H9 (cell line): ENCODE measurements at regions not wholly inside any gene's neighbourhood (a gene's known extent, or its start where the extent isn't known, plus 50 kb on each side); places are given as distances from the start of the nearest gene placed in this dataset.

Experiments
- DNase-seq: peaks from one replicate; pipeline ENCODE4 v3.0.0-alpha.2; 2017
- H2AFZ ChIP-seq: one replicate; pipeline ENCODE4 v1.6.1; 2013; ENCODE audit warnings: mild to moderate bottlenecking, low read length, control low read depth, moderate library complexity
- H2AK5ac ChIP-seq: 2 replicates; pipeline ENCODE4 v1.6.1; 2013; ENCODE audit warnings: low read length, control low read depth, mixed read lengths; ENCODE audit not compliant: insufficient read length
- H2BK120ac ChIP-seq: one replicate; pipeline ENCODE4 v1.6.1; 2013; ENCODE audit warnings: low read depth, mild to moderate bottlenecking, low read length, control low read depth, inconsistent platforms; ENCODE audit not compliant: poor library complexity, severe bottlenecking
- H2BK12ac ChIP-seq: 2 replicates; pipeline ENCODE4 v1.6.1; 2013; ENCODE audit warnings: low read length, control low read depth, mixed read lengths, low read depth; ENCODE audit not compliant: insufficient read length
- H2BK15ac ChIP-seq: 2 replicates; pipeline ENCODE4 v1.6.1; 2013; ENCODE audit warnings: low read depth, low read length, control low read depth
- H2BK20ac ChIP-seq: one replicate; pipeline ENCODE4 v1.6.1; 2013; ENCODE audit warnings: low read depth, mild to moderate bottlenecking, low read length, control low read depth, inconsistent platforms; ENCODE audit not compliant: poor library complexity, severe bottlenecking
- H2BK5ac ChIP-seq: 2 replicates; pipeline ENCODE4 v1.6.1; 2013; ENCODE audit warnings: low read length, control low read depth, mixed read lengths; ENCODE audit not compliant: insufficient read length
- H3K14ac ChIP-seq: 2 replicates; pipeline ENCODE4 v1.6.1; 2013; ENCODE audit warnings: low read length, control low read depth; ENCODE audit not compliant: insufficient read depth
- H3K18ac ChIP-seq: 2 replicates; pipeline ENCODE4 v1.6.1; 2013; ENCODE audit warnings: low read depth, mild to moderate bottlenecking, mixed read lengths, low read length, control low read depth; ENCODE audit not compliant: insufficient read length
- H3K23ac ChIP-seq: 2 replicates; pipeline ENCODE4 v1.6.1; 2013; ENCODE audit warnings: low read length, control low read depth, mixed read lengths, low read depth; ENCODE audit not compliant: insufficient read length
- H3K23me2 ChIP-seq: 2 replicates; pipeline ENCODE4 v1.6.1; 2013; ENCODE audit warnings: low read depth, mild to moderate bottlenecking, mixed read lengths, low read length, control low read depth; ENCODE audit not compliant: insufficient read length, poor library complexity, severe bottlenecking
- H3K27ac ChIP-seq: 2 replicates; pipeline ENCODE4 v1.5.1; 2013; ENCODE audit warnings: low read length, control low read depth, mixed read lengths, low read depth; ENCODE audit not compliant: insufficient read length
- H3K27me3 ChIP-seq: 2 replicates; pipeline ENCODE4 v1.6.1; 2013; ENCODE audit warnings: low read length, control low read depth, inconsistent platforms; ENCODE audit not compliant: insufficient read depth
- H3K4ac ChIP-seq: 2 replicates; pipeline ENCODE4 v1.6.1; 2013; ENCODE audit warnings: low read depth, mild to moderate bottlenecking, control low read depth, inconsistent platforms, low read length, moderate library complexity
- H3K4me1 ChIP-seq: 2 replicates; pipeline ENCODE4 v1.6.1; 2013; ENCODE audit warnings: low read length, control low read depth, inconsistent platforms; ENCODE audit not compliant: insufficient read depth
- H3K4me2 ChIP-seq: 2 replicates; pipeline ENCODE4 v1.6.1; 2013; ENCODE audit warnings: low read length, control low read depth, mixed read lengths; ENCODE audit not compliant: insufficient read length, insufficient read depth
- H3K56ac ChIP-seq: 2 replicates; pipeline ENCODE4 v1.6.1; 2013; ENCODE audit warnings: low read depth, mild to moderate bottlenecking, mixed read lengths, low read length, control low read depth; ENCODE audit not compliant: insufficient read length
- H3K79me1 ChIP-seq: 2 replicates; pipeline ENCODE4 v1.6.1; 2013; ENCODE audit warnings: low read depth, mild to moderate bottlenecking, moderate library complexity, low read length, control low read depth, inconsistent platforms; ENCODE audit not compliant: insufficient read depth, poor library complexity, severe bottlenecking
- H3K79me2 ChIP-seq: 2 replicates; pipeline ENCODE4 v1.6.1; 2013; ENCODE audit warnings: low read length, control low read depth, inconsistent platforms; ENCODE audit not compliant: insufficient read depth
- H3K9ac ChIP-seq: 2 replicates; pipeline ENCODE4 v1.6.1; 2013; ENCODE audit warnings: low read length, control low read depth, mixed read lengths; ENCODE audit not compliant: insufficient read length; ENCODE audit errors: extremely low read depth
- H3K9me3 ChIP-seq: one replicate; pipeline ENCODE4 v1.6.1; 2013; ENCODE audit warnings: low read depth, low read length, inconsistent platforms; ENCODE audit not compliant: control insufficient read depth
- H3T11ph ChIP-seq: one replicate; pipeline ENCODE4 v1.6.1; 2013; ENCODE audit warnings: mild to moderate bottlenecking, low read length, control low read depth, inconsistent platforms
- H4K20me1 ChIP-seq: one replicate; pipeline ENCODE4 v1.6.1; 2013; ENCODE audit not compliant: control insufficient read depth, insufficient read length, insufficient read depth
- H4K5ac ChIP-seq: 2 replicates; pipeline ENCODE4 v1.6.1; 2013; ENCODE audit warnings: low read depth, mild to moderate bottlenecking, mixed read lengths, low read length, control low read depth; ENCODE audit not compliant: insufficient read length
- H4K8ac ChIP-seq: replicated peaks from 2 replicates; pipeline ENCODE4 v1.6.1; 2013; ENCODE audit warnings: low read length, control low read depth, mixed read lengths, low read depth; ENCODE audit not compliant: insufficient read length
- H4K91ac ChIP-seq: 2 replicates; pipeline ENCODE4 v1.6.1; 2013; ENCODE audit warnings: low read depth, mild to moderate bottlenecking, moderate library complexity, mixed read lengths, low read length, control low read depth; ENCODE audit not compliant: insufficient read length
- H3K27ac Mint-ChIP-seq, 3 experiments: 2 replicates in 2 of 3; 3 replicates in 1 of 3; pipeline ENCODE4 v1.8.0; 2020 to 2021; ENCODE audit warnings: mixed read lengths in 3 of 3, mild to moderate bottlenecking in 1 of 3, moderate library complexity in 1 of 3
- H3K27me3 Mint-ChIP-seq: 2 replicates; pipeline ENCODE4 v1.8.0; 2021; ENCODE audit warnings: low read depth, mild to moderate bottlenecking, moderate library complexity, mixed read lengths
- H3K36me3 Mint-ChIP-seq, 3 experiments: 2 replicates in 2 of 3; 3 replicates in 1 of 3; pipeline ENCODE4 v1.8.0; 2020 to 2021; ENCODE audit warnings: low read depth in 3 of 3, mixed read lengths in 3 of 3; ENCODE audit not compliant: insufficient read depth in 1 of 3
- H3K4me1 Mint-ChIP-seq, 2 experiments: 2 replicates each; pipeline ENCODE4 v1.8.0; 2020; ENCODE audit warnings: mixed read lengths in 2 of 2
- H3K4me3 Mint-ChIP-seq, 2 experiments: 2 replicates in 1 of 2; 3 replicates in 1 of 2; pipeline ENCODE4 v1.8.0; 2020 to 2021; ENCODE audit warnings: mild to moderate bottlenecking in 2 of 2, mixed read lengths in 2 of 2, moderate library complexity in 1 of 2
- H3K9me3 Mint-ChIP-seq, 2 experiments: 2 replicates in 1 of 2; 3 replicates in 1 of 2; pipeline ENCODE4 v1.8.0; 2020; ENCODE audit warnings: mild to moderate bottlenecking in 2 of 2, mixed read lengths in 2 of 2, moderate library complexity in 1 of 2
- WGBS: extraction: QIAGEN DNeasy Blood & Tissue Kit; methylation state at CpG from one replicate; pipeline ENCODE4 v1.1.7; 2013; ENCODE audit warnings: missing lambda C conversion rate, low lambda C conversion rate, mixed read lengths; ENCODE audit not compliant: insufficient read length; ENCODE audit errors: extremely low coverage; 5-methylcytosine and 5-hydroxymethylcytosine counted together
- TF ChIP-seq, protein P1 (sequence below): fragments of 200-600 bp; sonication (generic); conservative IDR thresholded peaks from 3 replicates; pipeline ENCODE4 v1.8.0; 2021; ENCODE audit warnings: antibody characterized with exemption, mild to moderate bottlenecking

DNA sequence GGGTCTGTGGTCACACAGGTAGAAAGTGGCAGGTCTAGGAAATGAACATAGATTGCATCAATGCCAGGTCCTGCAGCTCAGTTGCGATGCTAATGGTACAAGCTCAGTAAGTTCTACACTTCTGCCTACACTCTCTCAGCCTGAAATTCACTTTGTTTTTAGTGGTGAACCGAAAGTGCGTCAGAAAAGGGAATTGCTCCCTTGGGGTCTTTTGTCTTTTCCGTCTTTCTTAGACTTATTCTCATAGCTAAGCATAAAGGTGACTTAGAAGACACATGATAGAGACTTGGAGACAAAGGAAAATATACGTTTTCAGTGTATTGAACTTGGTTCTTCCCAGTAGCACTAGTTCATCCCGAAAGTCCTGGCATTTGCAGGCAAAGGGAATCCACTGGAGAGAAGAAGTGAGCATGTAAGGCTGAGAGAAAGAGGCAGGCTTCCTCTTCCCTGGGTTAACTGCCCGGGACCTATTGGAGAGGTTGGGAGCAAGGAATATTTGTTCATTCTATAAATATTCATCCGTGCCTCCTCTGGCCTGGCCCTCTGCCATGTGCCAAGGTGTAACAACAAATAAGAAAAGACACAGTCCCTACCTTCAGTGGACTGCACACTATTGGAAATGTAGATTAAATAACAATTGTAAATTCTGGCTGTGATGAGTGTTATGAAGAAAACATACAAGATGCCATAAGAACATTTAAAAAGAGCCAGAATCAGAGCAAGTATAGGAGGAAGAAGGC lies 785.8 kb downstream of the MED13L start:
- no peak overlapping the region for H4K8ac ChIP-seq
- H3K4me1 Mint-ChIP-seq = 0 out of 4 replicates have a peak, but pooled peaks cover 0 to 3% of the 10 kb centered on the region in 2 experiments
- TF ChIP-seq, protein P1, sequence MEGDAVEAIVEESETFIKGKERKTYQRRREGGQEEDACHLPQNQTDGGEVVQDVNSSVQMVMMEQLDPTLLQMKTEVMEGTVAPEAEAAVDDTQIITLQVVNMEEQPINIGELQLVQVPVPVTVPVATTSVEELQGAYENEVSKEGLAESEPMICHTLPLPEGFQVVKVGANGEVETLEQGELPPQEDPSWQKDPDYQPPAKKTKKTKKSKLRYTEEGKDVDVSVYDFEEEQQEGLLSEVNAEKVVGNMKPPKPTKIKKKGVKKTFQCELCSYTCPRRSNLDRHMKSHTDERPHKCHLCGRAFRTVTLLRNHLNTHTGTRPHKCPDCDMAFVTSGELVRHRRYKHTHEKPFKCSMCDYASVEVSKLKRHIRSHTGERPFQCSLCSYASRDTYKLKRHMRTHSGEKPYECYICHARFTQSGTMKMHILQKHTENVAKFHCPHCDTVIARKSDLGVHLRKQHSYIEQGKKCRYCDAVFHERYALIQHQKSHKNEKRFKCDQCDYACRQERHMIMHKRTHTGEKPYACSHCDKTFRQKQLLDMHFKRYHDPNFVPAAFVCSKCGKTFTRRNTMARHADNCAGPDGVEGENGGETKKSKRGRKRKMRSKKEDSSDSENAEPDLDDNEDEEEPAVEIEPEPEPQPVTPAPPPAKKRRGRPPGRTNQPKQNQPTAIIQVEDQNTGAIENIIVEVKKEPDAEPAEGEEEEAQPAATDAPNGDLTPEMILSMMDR = no peak
- H3T11ph ChIP-seq = no peak overlapping the region
- no peak overlapping the region for H2BK20ac ChIP-seq
- H3K4me3 Mint-ChIP-seq = no peak overlapping the region
- no peaks in the 10 kb centered on the region for H3K36me3 Mint-ChIP-seq
- H2BK5ac ChIP-seq = no peak overlapping the region
- H3K18ac ChIP-seq = no peak overlapping the region
- H3K27ac Mint-ChIP-seq = no peak overlapping the region
- WGBS = no CpG with 5 or more reads among the region's 8 CpGs
- H3K9me3 ChIP-seq = no peaks in the 10 kb centered on the region
- no peak overlapping the region for H3K9ac ChIP-seq
- no peaks in the 10 kb centered on the region for H4K20me1 ChIP-seq
- H3K27me3 ChIP-seq = no peaks in the 10 kb centered on the region
- H3K79me1 ChIP-seq = no peaks in the 10 kb centered on the region
- no peak overlapping the region for H3K27ac ChIP-seq
- DNase-seq = no peak
- H2BK12ac ChIP-seq = no peak overlapping the region
- no peak overlapping the region for H4K5ac ChIP-seq
- no peak overlapping the region for H2BK120ac ChIP-seq
- H3K27me3 Mint-ChIP-seq = peaks cover 8% of the 10 kb centered on the region
- no peaks in the 10 kb centered on the region for H3K4me1 ChIP-seq
- H3K79me2 ChIP-seq = no peaks in the 10 kb centered on the region
- peaks cover 0 to under 1% of the 10 kb centered on the region in 2 experiments; a peak in 1 of 5 replicates for H3K9me3 Mint-ChIP-seq
- H3K4ac ChIP-seq = no peak overlapping the region
- H2AFZ ChIP-seq = no peak overlapping the region
- H2AK5ac ChIP-seq = no peak overlapping the region
- H3K23ac ChIP-seq = no peak overlapping the region
- H2BK15ac ChIP-seq = no peak overlapping the region
- no peak overlapping the region for H4K91ac ChIP-seq
- no peak overlapping the region for H3K14ac ChIP-seq
- H3K4me2 ChIP-seq = no peak overlapping the region
- H3K23me2 ChIP-seq = no peaks in the 10 kb centered on the region
- H3K56ac ChIP-seq = no peak overlapping the region
